ENCODE measurements at regions not wholly inside any gene's neighbourhood (a gene's known extent, or its start where the extent isn't known, plus 50 kb on each side); places are given as distances from the start of the nearest gene placed in this dataset.

- TF ChIP-seq, protein P1, sequence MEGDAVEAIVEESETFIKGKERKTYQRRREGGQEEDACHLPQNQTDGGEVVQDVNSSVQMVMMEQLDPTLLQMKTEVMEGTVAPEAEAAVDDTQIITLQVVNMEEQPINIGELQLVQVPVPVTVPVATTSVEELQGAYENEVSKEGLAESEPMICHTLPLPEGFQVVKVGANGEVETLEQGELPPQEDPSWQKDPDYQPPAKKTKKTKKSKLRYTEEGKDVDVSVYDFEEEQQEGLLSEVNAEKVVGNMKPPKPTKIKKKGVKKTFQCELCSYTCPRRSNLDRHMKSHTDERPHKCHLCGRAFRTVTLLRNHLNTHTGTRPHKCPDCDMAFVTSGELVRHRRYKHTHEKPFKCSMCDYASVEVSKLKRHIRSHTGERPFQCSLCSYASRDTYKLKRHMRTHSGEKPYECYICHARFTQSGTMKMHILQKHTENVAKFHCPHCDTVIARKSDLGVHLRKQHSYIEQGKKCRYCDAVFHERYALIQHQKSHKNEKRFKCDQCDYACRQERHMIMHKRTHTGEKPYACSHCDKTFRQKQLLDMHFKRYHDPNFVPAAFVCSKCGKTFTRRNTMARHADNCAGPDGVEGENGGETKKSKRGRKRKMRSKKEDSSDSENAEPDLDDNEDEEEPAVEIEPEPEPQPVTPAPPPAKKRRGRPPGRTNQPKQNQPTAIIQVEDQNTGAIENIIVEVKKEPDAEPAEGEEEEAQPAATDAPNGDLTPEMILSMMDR (IDR thresholded peaks at IDR 0.05): no peak
- no peak for TF ChIP-seq POLR2A (IDR thresholded peaks at IDR 0.05)
These were observed 142.2 kb downstream of the OSR1 start for GRCh38 chr2:19216238-19216637.

Data from heart left ventricle (tissue), 13 donors.